Pons (tissue), 1 donor: ENCODE measurements at regions not wholly inside any gene's neighbourhood (a gene's known extent, or its start where the extent isn't known, plus 50 kb on each side); places are given as distances from the start of the nearest gene placed in this dataset.
"Not testable (repeated sequence)": the region's sequence is repeated elsewhere in the genome, so short reads cannot be mapped to it uniquely, and the experiment has no call there.

Source experiments
- DNase-seq: peaks from one replicate; pipeline ENCODE4 v3.0.0-alpha.2; 2016; ENCODE audit warnings: low spot score

- peak; percentile 68 for DNase-seq
These were observed 55.1 kb downstream of the CYCS start for GRCh38 chr7:25069900-25070443.

GRCh38 chr7:25068502-25069213 is 56.4 kb downstream of the CYCS start:
- DNase-seq = no peak

- DNase-seq = no peak
These were observed 57.1 kb downstream of the CYCS start for GRCh38 chr7:25067726-25068501.

- no peak for DNase-seq
These were observed 58.8 kb downstream of the CYCS start for GRCh38 chr7:25066253-25066652.

GRCh38 chr7:25062380-25062779 is 62.7 kb downstream of the CYCS start:
- no peak for DNase-seq

GRCh38 chr7:25060487-25061055 is 64.5 kb downstream of the CYCS start:
- DNase-seq = no peak

GRCh38 chr7:25059576-25059975 is 65.5 kb downstream of the CYCS start:
- no peak for DNase-seq

- no peak for DNase-seq
These were observed 68.7 kb downstream of the CYCS start for GRCh38 chr7:25056368-25056767.

GRCh38 chr7:25055520-25056220 is 69.4 kb downstream of the CYCS start:
- DNase-seq = no peak

- no peak for DNase-seq
These were observed 70.1 kb downstream of the CYCS start for GRCh38 chr7:25054819-25055519.

GRCh38 chr7:25050223-25050622 is 70.2 kb upstream of the OSBPL3 start:
- DNase-seq = no peak

- DNase-seq = no peak
These were observed 68.5 kb upstream of the OSBPL3 start for GRCh38 chr7:25048444-25048834.

- DNase-seq = not testable (repeated sequence)
These were observed 67.8 kb upstream of the OSBPL3 start for GRCh38 chr7:25047571-25048443.

GRCh38 chr7:25037325-25037724 is 57.3 kb upstream of the OSBPL3 start:
- DNase-seq = no peak

GRCh38 chr7:25035274-25035673 is 55.3 kb upstream of the OSBPL3 start:
- DNase-seq = no peak

- DNase-seq = no peak
These were observed 54.2 kb upstream of the OSBPL3 start for GRCh38 chr7:25034136-25034535.

GRCh38 chr7:25032774-25033743 is 53.1 kb upstream of the OSBPL3 start:
- no peak for DNase-seq

- DNase-seq = no peak
These were observed 51.5 kb upstream of the OSBPL3 start for GRCh38 chr7:25031432-25031831.

- no peak for DNase-seq
These were observed 51.0 kb upstream of the OSBPL3 start for GRCh38 chr7:25031007-25031406.
